ENCODE measurements at regions not wholly inside any gene's neighbourhood (a gene's known extent, or its start where the extent isn't known, plus 50 kb on each side); places are given as distances from the start of the nearest gene placed in this dataset.

DNA sequence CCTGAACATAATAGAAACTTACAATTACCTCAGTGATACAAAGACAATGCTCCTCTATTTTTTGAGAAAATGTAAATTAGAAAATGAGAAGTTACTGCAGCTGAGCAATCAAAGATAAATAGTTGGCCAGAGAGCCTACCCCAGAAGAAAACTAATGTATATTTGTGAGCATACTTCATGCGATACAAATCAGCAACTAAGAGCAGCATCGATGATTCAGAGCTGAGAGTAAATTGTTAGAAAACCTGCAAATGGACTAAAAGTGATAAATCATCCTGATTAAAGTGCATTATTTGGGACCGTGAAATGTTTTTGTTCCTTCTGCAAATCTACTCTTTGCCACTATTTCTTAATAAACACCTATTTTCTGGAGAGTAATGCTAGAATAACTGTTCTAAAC is 285.7 kb downstream of the PPP1R3A start:
- no peak for TF ChIP-seq POLR2A (IDR thresholded peaks at IDR 0.05; ENCODE audit: low read length)
- TF ChIP-seq GATA1 (IDR thresholded peaks at IDR 0.05; ENCODE audit: low read depth, low read length) = no peak
